GM12874 (cell line): ENCODE measurements at regions not wholly inside any gene's neighbourhood (a gene's known extent, or its start where the extent isn't known, plus 50 kb on each side); places are given as distances from the start of the nearest gene placed in this dataset.

ENCODE experiments used
- CTCF ChIP-seq: IDR thresholded peaks from 2 replicates; pipeline ENCODE4 v1.5.1; 2011; ENCODE audit warnings: low read depth, mild to moderate bottlenecking, control low read depth, low read length, moderate library complexity; ENCODE audit not compliant: insufficient read depth

GRCh38 chr7:25775999-25776743, 375.8 kb upstream of the NFE2L3 start:
- no peak for TF ChIP-seq CTCF

- TF ChIP-seq CTCF = no peak
Observed at GRCh38 chr7:25776744-25777123, 375.3 kb upstream of the NFE2L3 start.

- TF ChIP-seq CTCF = no peak
Observed at GRCh38 chr7:25777969-25778708, 373.9 kb upstream of the NFE2L3 start.

GRCh38 chr7:25779002-25779546, 372.9 kb upstream of the NFE2L3 start:
- TF ChIP-seq CTCF = no peak

- TF ChIP-seq CTCF = no peak
Observed at GRCh38 chr7:25780904-25781303, 371.1 kb upstream of the NFE2L3 start.

GRCh38 chr7:25781704-25782103, 370.3 kb upstream of the NFE2L3 start:
- TF ChIP-seq CTCF = no peak

- no peak for TF ChIP-seq CTCF
Observed at GRCh38 chr7:25786936-25787335, 365.1 kb upstream of the NFE2L3 start.
